HG03039 (cell line): ENCODE measurements at regions not wholly inside any gene's neighbourhood (a gene's known extent, or its start where the extent isn't known, plus 50 kb on each side); places are given as distances from the start of the nearest gene placed in this dataset.

Experiments
- ATAC-seq: cut with Tn5 transposase; IDR thresholded peaks from one replicate; pipeline ENCODE4 v1.9.1; 2021; ENCODE audit warnings: mild to moderate bottlenecking, moderate library complexity; ENCODE audit not compliant: unreplicated experiment

DNA sequence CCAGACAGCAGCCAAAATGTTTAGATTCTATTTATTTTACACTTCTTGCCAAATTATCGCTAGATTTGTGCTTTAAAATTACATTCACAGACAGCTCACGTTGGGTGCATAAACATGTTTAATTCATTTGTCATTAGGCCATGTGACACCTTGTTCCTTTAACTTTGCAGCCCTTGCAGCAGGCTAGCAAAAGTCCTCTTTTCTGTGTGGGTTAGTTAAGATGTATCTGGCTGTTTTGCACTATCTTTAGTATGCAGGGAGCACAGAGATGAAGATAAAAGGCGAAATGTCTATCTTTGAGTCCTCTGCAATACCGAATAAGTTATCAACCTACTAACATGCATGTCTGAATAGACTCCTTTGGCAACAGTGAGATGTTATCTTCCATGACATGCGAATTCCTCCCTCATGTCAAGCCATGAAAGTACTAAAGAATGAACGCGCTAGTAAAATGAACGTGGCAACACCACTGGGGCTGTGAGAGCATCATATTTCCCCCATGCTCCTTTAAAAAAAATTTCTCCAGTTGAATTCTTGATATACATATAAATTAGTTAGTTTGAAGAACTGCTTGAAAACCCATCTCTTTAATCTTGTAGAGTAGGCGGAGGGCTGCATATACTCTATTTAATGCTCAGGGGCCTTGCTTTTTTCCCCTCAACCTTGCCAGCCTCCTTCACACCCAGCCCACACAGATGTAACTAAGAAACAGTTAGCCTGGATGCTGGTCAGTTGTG lies 620.4 kb upstream of the NR2F2 start:
- ATAC-seq, result no peak

DNA sequence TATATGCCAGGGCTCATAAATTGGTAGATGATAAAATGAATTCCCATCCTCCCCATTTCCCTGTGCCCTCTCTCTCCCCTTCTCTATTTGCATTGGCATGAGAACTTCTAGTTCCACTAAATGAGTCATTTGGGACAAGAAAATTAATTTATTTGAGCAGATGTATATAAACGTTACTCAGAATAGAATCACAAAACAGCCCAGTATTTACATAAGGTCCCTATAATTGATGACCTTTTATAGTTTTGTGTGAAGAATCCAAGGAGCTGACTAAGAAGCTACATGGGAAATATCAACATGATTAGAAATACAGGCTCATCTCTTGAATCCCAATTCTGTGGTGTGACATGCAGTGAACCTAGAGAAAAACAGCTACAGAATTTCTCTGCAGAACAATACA lies 617.7 kb upstream of the NR2F2 start:
- no peak for ATAC-seq

DNA sequence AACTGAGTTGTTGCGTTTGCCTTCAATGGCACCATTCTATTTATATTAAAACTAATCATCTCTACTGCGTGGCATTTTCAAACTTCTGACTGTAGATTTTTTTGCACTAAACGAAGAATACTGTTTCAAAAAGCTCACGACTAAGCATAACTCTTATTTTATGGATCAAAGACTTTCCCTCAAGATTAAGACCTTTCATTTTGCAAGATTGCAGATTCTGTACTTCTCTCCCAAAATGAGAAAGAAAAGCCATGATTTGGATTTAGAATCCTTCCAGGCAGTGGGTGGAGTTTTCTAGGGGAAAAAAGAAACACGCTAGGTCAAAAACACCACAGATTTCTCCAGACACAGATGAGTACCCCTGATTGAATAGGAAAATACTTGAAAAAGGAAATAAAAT lies 617.2 kb upstream of the NR2F2 start:
- no peak for ATAC-seq

DNA sequence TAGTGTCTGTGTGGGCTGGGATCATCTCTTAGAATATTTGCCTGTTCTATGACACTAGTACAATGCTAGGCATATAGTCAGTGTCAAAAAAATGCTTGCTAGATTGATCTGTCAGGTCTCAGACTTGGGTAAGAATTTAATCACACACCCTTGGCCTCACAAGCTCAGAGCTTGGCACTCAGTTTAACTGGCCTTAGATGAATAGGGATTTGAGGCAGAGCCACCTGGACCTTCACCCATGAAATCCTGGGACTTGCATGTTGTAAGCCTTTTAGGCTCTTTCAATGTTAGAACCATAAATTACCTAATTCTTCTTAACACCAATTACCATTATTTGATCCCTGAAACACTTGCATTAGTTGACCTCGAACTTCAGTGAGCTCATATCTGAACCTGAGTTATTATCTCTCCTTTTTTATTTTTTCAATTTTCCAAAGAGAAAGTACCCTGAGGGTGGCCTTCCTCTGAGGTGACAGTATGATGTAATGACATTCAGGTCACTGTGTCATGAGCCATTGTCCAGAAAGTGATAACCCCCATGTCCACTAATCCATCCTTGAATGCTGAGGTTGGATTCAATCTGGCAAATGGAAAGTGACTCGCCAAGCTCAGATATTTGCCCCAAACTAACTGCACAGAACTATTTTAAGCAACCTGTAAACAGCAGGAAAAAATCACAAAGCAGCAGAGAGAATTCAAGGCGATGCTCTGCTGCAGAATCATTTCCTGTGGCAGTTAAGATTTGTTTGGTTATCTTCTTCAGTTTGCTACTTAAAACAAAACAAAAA lies 615.2 kb upstream of the NR2F2 start:
- no peak for ATAC-seq

DNA sequence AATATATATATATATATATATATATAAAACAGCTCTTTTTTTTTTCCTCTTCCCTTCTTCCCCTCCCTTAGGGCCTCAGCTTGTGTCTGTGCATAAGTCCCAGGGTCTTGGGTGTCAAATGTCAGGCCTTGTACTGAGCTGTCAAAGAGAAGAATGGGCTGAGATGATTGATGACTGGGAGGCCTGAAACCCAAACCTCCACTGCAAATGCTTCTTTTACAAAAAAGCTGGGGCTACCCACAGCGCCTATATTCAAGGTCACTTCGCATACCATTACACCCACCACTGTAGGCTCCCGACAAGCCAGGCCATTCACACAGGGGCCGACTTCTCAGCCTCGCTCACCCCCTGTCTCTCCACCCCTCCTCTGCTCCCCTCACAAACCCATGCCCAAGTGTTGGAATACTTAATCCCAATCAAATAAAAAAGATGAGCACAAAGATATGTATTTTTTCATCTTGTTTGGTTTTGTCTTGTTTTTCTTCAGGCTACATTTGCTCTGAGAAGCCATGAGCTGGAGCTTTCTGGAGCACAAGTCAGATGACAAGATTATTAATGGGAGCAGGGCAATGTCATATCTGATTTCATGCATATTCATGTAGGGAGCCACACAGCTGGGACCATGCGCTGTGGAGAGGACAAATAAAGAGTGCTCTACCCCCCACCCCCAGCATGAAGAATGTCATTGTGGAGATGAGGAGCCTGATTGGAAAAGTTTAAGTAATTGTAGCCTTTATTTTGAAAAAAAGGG lies 614.4 kb upstream of the NR2F2 start:
- no peak for ATAC-seq

DNA sequence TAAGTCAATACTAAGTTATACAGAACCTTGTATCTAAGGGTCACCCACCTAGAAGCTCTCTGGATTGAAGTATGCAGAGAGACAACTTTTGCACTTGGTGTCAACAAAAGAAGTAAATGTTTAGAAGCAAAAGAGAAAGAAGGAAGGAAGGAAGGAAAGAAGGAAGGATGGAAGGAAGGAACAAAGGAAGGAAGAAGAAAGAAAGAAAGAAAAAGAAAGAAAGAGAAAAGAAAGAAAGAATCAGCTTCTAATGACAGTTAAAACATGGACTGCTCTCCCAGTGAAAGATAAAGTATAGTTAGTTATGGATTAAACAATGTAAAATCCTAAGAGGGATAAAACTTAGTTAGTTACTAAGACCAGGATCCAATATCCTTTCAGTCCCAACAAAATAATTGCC lies 613.8 kb upstream of the NR2F2 start:
- no peak for ATAC-seq

DNA sequence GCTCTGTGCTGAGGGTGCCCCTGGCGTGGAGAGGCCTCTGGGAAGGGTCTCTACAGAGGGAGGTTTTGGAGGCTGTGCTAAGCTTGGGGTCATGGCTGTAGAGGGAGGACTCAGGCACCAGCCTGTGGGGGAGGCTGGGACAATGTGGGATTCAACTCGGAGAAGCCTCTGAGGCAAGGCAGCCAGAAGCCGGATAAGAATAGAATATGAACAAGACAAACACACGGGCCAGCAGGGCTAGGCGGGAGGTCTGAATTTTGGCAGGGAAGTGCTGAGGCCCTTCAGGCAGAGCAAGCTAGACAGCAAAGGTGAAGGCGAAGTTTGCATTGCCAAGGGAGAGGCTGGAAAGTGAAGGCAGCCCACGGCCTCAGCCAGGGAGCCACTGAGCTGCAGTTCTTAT lies 612.1 kb upstream of the NR2F2 start:
- ATAC-seq, result no peak

DNA sequence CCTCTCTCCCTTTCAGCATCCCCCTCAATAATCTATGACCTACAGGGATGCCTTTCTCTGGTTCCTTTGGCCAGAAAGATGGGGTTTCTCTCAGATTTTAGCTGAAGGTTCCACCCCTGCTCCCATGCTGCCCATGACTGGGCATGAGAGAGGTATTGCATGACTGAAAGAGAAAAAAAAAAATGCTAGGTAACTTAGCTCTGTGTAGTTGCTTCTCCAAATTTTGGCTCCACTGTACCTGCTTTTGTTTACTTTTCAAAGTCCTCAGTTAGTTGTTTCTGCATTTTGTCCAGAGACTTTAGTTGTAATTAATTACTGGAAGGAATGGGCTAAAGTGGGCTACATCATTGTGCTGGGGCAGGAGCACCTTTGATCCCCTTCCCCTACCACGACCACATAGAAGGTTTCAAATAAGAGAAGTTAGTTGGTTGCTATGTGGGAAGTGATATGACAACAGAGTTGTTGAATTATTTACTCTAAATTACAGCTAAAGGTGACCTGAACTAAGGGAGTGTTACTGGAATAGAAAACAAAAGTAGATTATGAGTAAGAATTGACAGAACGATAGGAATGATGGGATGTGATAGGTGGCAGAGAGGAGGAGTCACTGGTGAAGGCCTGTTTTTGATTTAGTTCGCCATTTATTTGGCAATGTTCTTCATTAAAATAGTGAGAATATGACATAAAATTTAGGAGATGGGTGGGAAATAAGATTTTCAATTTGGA lies 605.4 kb upstream of the NR2F2 start:
- no peak for ATAC-seq

DNA sequence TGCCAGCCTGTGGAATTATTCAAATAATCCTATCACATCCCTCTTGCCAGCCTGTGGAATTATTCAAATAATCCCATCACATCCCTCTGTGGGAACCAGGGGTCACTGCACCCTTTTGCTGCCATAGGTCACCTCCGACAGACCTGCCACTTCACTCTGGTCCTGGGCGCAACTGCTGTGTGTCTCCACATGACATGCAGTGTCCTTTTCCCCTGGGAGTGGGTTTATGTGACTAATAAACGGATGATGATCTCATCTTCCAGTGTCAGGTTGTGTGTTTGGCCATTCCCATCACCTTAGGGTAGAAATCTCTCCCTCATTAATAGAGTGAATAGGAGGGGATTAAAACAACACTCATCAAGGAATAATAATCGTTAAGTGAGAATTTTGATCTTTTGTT lies 603.6 kb upstream of the NR2F2 start:
- ATAC-seq, result no peak

DNA sequence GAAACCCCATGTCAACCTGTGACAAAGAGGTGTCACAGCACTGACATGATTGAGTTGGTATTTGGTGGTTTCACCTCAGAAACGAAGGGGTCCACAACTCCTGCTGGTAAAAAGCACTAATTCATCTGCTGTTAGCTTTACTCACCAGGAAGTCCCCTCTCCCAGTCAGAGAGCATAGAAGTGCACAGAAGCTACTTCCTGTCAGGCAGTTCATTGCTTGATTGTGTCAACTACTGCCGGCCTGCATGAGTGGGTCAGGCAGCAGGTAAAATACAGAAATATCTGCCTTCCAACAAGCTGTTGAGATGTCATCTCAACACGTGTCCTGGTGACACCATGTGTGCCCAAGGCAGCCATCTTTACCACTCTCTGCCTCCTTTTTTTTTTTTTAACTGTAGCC lies 596.6 kb upstream of the NR2F2 start:
- ATAC-seq, result no peak

DNA sequence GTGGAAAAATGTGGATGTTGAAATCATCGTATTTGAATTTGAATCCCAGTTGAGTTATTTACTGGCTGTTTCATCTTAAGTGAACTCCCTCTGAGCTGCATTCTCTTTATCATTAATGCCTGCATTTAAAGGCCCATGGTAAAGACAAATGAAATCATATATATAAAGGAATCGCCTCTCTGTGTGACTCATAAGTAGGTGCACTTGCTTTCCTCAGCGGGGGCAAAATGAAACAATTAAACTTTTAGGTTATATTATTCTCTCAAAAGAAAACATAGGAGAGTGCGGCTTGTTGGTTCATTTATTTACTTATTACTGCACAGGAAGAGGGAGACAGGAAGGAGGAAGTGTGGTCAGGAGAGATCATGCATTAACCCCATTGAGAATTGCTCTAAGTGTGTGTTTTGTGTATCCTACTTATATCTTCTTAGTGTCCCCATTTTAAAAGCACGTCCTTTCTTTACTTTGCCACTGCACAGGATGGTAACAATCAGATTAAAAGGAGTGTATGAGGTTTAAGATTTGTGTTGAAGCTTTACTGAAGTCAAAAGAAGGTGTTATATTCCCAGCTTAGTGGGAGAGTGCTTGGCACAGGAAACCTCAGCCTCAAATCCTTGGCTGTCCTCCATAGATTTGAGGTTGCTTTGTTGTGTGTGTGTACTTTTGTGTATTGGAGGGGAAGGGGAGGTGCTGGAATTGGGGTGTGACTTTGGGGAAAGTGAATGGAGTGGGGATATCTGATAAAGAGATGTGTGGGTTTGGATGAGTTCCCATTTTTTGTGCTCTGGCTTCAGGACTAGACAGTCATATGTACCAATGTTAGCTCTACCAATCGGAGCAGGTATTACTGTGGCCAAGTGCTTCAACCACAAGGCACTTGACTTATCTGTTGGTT lies 595.8 kb upstream of the NR2F2 start:
- no peak for ATAC-seq

DNA sequence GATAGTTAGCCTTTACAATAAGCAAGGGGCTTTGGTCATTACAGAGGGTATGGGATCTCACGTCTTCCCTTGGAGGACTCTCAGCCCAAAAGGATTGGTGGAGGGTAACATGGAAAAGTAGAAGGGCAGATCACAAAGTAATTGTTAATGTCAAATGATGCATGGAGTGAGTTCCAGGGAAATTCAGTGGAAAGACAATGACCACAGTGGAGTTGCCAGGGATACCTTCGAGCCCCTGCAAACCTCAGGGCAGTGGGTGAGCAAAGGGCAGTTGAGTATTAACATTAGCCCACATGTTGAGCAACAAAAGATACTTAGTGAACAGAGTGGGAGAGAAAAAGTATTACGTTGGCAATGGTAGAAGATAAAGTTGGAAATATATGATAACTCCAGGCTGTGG lies 593.4 kb upstream of the NR2F2 start:
- ATAC-seq, result no peak

DNA sequence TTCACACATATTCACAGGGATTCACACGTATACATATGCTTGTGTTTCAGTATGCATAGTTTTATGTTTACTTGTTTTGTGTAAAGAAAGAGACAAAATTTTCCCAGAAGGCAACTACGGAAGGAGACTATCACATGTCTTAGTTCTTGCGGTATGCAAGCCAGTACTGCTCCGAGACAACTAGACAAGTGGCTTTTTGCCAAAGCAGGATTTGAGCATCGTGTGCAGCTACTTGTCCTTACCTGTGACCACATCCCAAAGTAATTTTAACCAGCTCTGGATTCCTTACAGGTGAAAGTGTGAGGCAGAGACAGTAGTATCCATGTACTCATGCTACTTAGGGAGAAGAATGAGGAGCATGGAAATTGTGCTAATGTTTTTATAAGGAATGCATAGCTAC lies 591.4 kb upstream of the NR2F2 start:
- no peak for ATAC-seq

DNA sequence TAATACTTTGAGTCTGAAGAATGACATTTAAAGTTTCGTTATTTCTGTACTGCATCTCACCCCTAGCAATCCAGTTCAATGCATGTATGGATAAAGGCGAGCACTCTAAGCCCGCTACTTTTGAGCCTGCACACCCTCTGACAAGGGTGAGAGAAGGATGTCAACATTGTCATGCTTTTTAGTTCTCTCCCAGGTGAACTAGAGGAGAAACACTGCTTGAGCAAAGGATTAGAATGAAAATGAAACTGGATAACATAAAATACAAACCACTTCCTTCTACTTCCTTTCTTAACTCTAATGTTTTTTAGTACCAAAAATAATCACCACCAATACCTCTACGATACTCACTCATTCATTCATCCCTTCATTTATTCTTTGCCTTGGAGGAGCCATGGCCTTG lies 588.7 kb upstream of the NR2F2 start:
- no peak for ATAC-seq

DNA sequence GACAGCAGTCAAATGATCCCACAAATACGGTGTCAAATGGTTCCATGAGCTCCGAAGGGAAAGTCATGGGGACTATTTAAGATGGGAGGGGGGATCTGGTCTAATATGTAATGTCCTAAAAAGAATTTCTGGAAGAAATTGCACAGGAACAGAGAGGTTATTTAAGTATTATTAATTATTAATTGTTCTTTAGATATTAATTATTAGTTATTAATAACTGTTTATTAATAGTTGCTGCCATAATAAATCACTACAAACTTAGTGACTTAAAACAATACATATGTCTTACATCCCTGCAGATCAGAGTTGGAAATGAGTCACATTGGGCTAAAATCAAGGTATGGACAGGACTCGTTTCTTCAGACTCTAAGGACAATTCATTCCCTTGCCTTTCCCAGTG lies 588.2 kb upstream of the NR2F2 start:
- no peak for ATAC-seq

DNA sequence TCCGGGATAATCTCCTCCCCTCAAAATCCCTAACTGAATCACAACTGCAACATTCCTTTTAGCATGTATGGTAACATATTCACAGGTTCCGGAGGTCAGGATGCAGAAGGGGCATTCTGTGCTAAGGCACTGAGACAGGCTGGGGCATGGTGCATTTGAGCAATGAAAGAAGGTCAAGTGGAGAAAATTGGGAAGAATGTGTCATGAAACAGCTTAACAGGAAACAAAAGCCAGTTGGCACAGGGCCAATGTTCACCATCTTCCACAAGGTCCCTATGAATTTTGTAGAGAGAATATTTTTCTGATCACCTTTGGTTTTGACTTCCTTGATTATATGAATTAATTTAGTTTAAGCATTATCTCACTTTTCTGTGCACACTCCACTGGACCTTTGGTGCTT lies 587.7 kb upstream of the NR2F2 start:
- ATAC-seq, result no peak

DNA sequence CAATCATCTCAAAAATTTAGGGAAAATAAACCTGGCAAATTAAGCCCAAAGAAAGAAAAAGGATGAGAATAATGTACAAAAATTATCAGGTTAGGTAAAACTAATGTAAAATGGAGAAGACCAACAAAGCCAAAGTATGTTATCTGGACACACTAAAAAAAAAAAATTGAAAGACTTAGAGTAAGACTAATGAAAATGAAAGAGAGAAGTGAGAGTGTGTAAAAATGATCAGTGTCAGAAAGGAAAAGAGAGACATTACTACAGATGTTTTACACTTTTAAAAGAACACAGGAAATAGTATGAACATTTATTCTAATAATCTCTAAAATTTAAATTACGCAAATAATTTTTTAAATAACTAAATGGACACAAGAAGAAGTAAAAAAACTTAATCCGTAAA lies 573.3 kb upstream of the NR2F2 start:
- no peak for ATAC-seq

DNA sequence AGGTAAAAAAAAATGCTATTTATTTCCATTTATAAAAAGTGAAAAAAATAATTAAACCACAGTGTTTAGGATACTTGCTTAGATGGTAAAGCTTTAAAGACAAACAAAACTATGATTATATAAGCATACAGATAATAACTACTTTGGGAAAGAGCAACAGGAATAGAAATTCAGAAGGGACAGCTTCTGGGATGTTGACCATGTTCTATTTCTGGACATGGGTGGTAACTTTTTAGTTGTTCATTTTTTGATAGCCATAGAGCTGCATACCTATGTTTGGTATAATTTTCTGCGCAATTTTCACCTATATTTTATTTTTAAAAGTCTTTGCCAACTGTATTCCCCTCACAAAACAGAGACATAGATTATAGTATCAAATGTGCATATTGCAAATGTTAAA lies 572.0 kb upstream of the NR2F2 start:
- no peak for ATAC-seq

DNA sequence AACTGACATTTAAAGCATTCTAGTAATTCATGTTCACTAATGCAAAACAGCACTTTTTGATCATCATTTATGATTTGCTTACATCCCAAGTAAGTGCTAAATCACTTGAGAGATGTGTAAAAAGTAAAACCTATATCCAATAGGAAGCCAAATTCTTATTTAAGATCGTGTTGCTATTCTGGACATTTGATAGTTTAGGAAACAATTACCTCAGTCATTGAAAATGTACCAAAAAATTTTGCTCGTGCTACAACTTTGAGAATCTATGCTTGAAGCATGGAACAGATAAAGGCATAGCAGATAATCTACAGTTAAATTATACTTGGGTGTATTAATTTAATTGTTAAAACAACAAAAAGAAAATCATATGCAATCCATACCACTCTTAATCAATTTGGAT lies 571.6 kb upstream of the NR2F2 start:
- ATAC-seq, result no peak

DNA sequence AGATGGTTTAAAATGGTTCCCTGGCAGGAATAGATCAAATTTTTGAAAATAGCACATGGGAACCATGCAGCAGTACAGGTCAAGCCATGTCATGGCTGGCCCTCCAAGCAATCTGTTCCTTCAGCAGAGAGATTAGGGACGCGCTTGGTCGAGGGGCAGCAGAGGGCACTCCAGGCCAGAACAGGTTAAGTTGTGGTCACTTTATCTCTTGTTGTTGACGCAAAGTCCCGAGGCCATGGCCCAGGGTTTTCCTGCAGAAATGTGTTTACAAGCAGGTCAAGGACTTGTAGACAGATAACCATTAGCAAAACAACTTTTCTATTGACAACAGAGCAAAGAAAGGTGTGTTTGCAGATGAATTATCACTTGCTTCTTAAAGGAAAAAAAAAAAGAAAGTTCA lies 570.0 kb upstream of the NR2F2 start:
- ATAC-seq, result no peak
